HG03039 (cell line): ENCODE measurements at regions not wholly inside any gene's neighbourhood (a gene's known extent, or its start where the extent isn't known, plus 50 kb on each side); places are given as distances from the start of the nearest gene placed in this dataset.
"Not testable (repeated sequence)": the region's sequence is repeated elsewhere in the genome, so short reads cannot be mapped to it uniquely, and the experiment has no call there.

ENCODE experiments used
- ATAC-seq: cut with Tn5 transposase; IDR thresholded peaks from one replicate; pipeline ENCODE4 v1.9.1; 2021; ENCODE audit warnings: mild to moderate bottlenecking, moderate library complexity; ENCODE audit not compliant: unreplicated experiment

GRCh38 chr6:6808915-6809314, 220.4 kb downstream of the LY86 start:
- ATAC-seq = no peak

- ATAC-seq = no peak
Observed at GRCh38 chr6:6810727-6811126, 222.2 kb downstream of the LY86 start.

GRCh38 chr6:6811128-6812009, 222.8 kb downstream of the LY86 start:
- no peak for ATAC-seq

- no peak for ATAC-seq
Observed at GRCh38 chr6:6812427-6812826, 223.9 kb downstream of the LY86 start.

GRCh38 chr6:6815732-6816131, 227.2 kb downstream of the LY86 start:
- no peak for ATAC-seq

GRCh38 chr6:6816716-6817115, 228.2 kb downstream of the LY86 start:
- no peak for ATAC-seq

GRCh38 chr6:6818078-6818639, 229.6 kb downstream of the LY86 start:
- no peak for ATAC-seq

GRCh38 chr6:6820641-6821238, 232.2 kb downstream of the LY86 start:
- no peak for ATAC-seq

- no peak for ATAC-seq
Observed at GRCh38 chr6:6821639-6822261, 233.2 kb downstream of the LY86 start.

GRCh38 chr6:6823030-6823429, 234.5 kb downstream of the LY86 start:
- no peak for ATAC-seq

- no peak for ATAC-seq
Observed at GRCh38 chr6:6823568-6824224, 235.2 kb downstream of the LY86 start.

GRCh38 chr6:6824381-6824780, 235.9 kb downstream of the LY86 start:
- no peak for ATAC-seq

GRCh38 chr6:6825193-6825784, 236.8 kb downstream of the LY86 start:
- no peak for ATAC-seq

GRCh38 chr6:6826095-6826901, 237.8 kb downstream of the LY86 start:
- no peak for ATAC-seq

GRCh38 chr6:6826961-6827360, 238.4 kb downstream of the LY86 start:
- no peak for ATAC-seq

GRCh38 chr6:6829872-6830685, 241.6 kb downstream of the LY86 start:
- no peak for ATAC-seq

GRCh38 chr6:6830686-6831063, 242.2 kb downstream of the LY86 start:
- ATAC-seq = not testable (repeated sequence)

GRCh38 chr6:6832439-6832838, 243.9 kb downstream of the LY86 start:
- ATAC-seq = no peak
